Smooth muscle cell (in vitro differentiated cells): ENCODE measurements at regions not wholly inside any gene's neighbourhood (a gene's known extent, or its start where the extent isn't known, plus 50 kb on each side); places are given as distances from the start of the nearest gene placed in this dataset.

Experiments used
- DNase-seq: peaks from one replicate; lab custom pipeline; 2025; ENCODE audit not compliant: unreplicated experiment; lab: John Stamatoyannopoulos, UW
- H2AFZ ChIP-seq: fragments of 200-600 bp; sonication (generic); 2 replicates; pipeline ENCODE4 v1.6.0; 2016; ENCODE audit warnings: antibody characterized with exemption, low read depth, mild to moderate bottlenecking
- H3F3A ChIP-seq: fragments of 200-600 bp; sonication (generic); 2 replicates; pipeline ENCODE4 v1.6.0; 2017; ENCODE audit warnings: antibody characterized with exemption, low read depth
- H3K27ac ChIP-seq: fragments of 200-600 bp; sonication (generic); 2 replicates; pipeline ENCODE4 v1.5.1; 2016; ENCODE audit warnings: low read depth, mild to moderate bottlenecking
- H3K27me3 ChIP-seq: fragments of 200-600 bp; sonication (generic); 2 replicates; pipeline ENCODE4 v1.6.1; 2016; ENCODE audit warnings: low read depth, mild to moderate bottlenecking
- H3K36me3 ChIP-seq: fragments of 200-600 bp; sonication (generic); 2 replicates; pipeline ENCODE4 v1.5.1; 2016; ENCODE audit warnings: low read depth
- H3K4me1 ChIP-seq: fragments of 200-600 bp; sonication (generic); 2 replicates; pipeline ENCODE4 v1.5.1; 2016; ENCODE audit warnings: low read depth
- H3K4me2 ChIP-seq: fragments of 200-600 bp; sonication (generic); 2 replicates; pipeline ENCODE4 v1.6.0; 2016; ENCODE audit warnings: mild to moderate bottlenecking
- H3K4me3 ChIP-seq: fragments of 200-600 bp; sonication (generic); 2 replicates; pipeline ENCODE4 v1.5.1; 2016; ENCODE audit warnings: mild to moderate bottlenecking
- H3K79me2 ChIP-seq: fragments of 200-600 bp; sonication (generic); 2 replicates; pipeline ENCODE4 v1.6.0; 2016; ENCODE audit warnings: low read depth, mild to moderate bottlenecking
- H3K9ac ChIP-seq: fragments of 200-600 bp; sonication (generic); 2 replicates; pipeline ENCODE4 v1.6.0; 2016; ENCODE audit warnings: low read depth
- H3K9me3 ChIP-seq: fragments of 200-600 bp; sonication (generic); replicated peaks from 2 replicates; pipeline ENCODE4 v1.5.1; 2016; ENCODE audit warnings: low read depth
- H4K20me1 ChIP-seq: fragments of 200-600 bp; sonication (generic); 2 replicates; pipeline ENCODE4 v1.6.0; 2016; ENCODE audit warnings: low read depth
- CTCF ChIP-seq: fragments of 200-600 bp; sonication (generic); IDR thresholded peaks from 2 replicates; pipeline ENCODE4 v1.5.1; 2017; ENCODE audit warnings: borderline replicate concordance, mild to moderate bottlenecking, antibody characterized with exemption; ENCODE audit not compliant: insufficient read depth, poor library complexity, severe bottlenecking
- WGBS: methylation state at CpG from one replicate; pipeline ENCODE4 v1.1.7; 2016; ENCODE audit warnings: low lambda C conversion rate; 5-methylcytosine and 5-hydroxymethylcytosine counted together

DNA sequence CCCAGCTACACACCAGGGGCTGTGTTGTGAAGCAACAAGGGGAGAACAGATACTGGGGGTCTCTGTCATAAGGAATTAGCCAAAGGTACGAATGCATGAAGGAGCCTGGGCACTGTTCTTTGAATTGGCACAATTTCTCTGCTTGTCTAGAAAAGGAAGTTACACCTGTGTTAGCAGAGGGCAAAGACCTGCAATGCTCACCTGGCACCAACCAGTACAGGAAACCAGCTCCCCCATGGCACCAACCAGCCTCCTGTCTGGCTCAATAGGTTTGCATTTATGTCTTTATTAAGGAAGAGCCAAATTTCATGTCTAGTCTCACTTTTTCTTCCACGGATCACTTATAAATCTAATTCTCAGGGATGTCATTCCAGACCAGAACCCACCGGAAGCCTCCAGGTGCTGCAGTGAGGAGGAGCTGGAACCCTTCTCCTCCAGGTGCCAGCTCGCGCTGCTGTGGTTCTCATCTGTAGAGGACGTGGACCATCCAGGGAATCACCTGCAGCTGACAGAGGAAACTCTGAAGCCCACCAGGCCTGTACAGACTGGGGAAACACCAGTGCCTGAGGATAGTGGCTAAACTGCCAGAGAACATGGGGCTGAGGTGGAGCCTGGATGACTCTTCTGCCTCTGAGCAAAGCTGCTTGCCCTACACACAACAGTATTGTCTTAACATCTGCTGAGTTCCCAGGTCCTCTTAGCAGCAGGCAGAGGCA is 113.4 kb upstream of the TRIM2 start:
- WGBS, result 98% methylated on average over 6 of the region's 6 CpGs
- H3K79me2 ChIP-seq, result no peaks in the 10 kb centered on the region
- H3F3A ChIP-seq, result no peaks in the 10 kb centered on the region
- no peak for DNase-seq
- no peak overlapping the region for H3K27ac ChIP-seq
- H2AFZ ChIP-seq, result no peak overlapping the region
- no peaks in the 10 kb centered on the region for H3K9me3 ChIP-seq
- no peaks in the 10 kb centered on the region for H3K4me1 ChIP-seq
- no peaks in the 10 kb centered on the region for H4K20me1 ChIP-seq
- no peaks in the 10 kb centered on the region for H3K27me3 ChIP-seq
- H3K9ac ChIP-seq, result no peak overlapping the region
- no peak for TF ChIP-seq CTCF
- no peaks in the 10 kb centered on the region for H3K36me3 ChIP-seq
- H3K4me2 ChIP-seq, result no peak overlapping the region
- no peak overlapping the region for H3K4me3 ChIP-seq

DNA sequence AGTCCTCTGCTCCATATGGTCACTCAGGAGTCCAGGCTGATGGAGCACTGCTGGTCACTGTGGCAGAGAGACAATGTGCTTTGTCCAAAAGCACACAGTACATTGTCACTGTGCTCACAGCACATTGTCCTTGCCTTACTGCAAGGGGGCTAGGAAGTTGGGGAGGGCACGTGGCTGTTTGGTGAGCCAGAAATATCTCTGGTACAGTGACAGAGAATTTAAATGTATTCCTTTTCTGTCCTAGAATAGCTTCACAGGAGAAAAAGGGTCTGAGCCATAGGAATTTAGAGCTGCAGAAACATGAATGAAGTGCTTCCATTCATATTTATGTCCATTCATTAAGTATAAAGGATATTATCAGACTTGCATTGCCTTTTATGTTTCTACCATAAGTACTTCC is 110.8 kb upstream of the TRIM2 start:
- DNase-seq, result no peak
- H3K27me3 ChIP-seq, result no peaks in the 10 kb centered on the region

GRCh38 chr4:153093802-153094201 is 110.4 kb upstream of the TRIM2 start:
- no peaks in the 10 kb centered on the region for H3K4me1 ChIP-seq
- no peak overlapping the region for H2AFZ ChIP-seq
- H3K36me3 ChIP-seq, result no peaks in the 10 kb centered on the region
- no peaks in the 10 kb centered on the region for H3F3A ChIP-seq
- TF ChIP-seq CTCF, result no peak
- H3K4me3 ChIP-seq, result no peak overlapping the region
- H3K79me2 ChIP-seq, result no peaks in the 10 kb centered on the region
- H3K27me3 ChIP-seq, result no peaks in the 10 kb centered on the region
- no peak overlapping the region for H3K9ac ChIP-seq
- DNase-seq, result no peak
- no peaks in the 10 kb centered on the region for H4K20me1 ChIP-seq
- no peaks in the 10 kb centered on the region for H3K9me3 ChIP-seq
- no peak overlapping the region for H3K4me2 ChIP-seq
- H3K27ac ChIP-seq, result no peak overlapping the region
- WGBS, result 73% methylated on average over 4 of the region's 4 CpGs

More for the DNA sequence above, 110.8 kb upstream of the TRIM2 start:
- Histone ChIP-seq H3K27ac (no peak overlapping the region), H3K9me3 (no peaks in the 10 kb centered on the region), H3K79me2 (no peaks in the 10 kb centered on the region), H3K9ac (no peak overlapping the region), H3K36me3 (no peaks in the 10 kb centered on the region), H3K4me1 (no peaks in the 10 kb centered on the region), H3K4me3 (no peak overlapping the region), H2AFZ (no peak overlapping the region), H4K20me1 (no peaks in the 10 kb centered on the region), H3F3A (no peaks in the 10 kb centered on the region), H3K4me2 (no peak overlapping the region)
- TF ChIP-seq CTCF, result no peak
- 84% methylated on average over 1 of the region's 1 CpG for WGBS

GRCh38 chr4:153094435-153094834 is 109.8 kb upstream of the TRIM2 start:
- Histone ChIP-seq H3K27me3 (no peaks in the 10 kb centered on the region), H3K4me2 (no peak overlapping the region), H4K20me1 (no peaks in the 10 kb centered on the region), H3K9me3 (no peaks in the 10 kb centered on the region), H2AFZ (no peak overlapping the region), H3K4me1 (no peaks in the 10 kb centered on the region), H3K79me2 (no peaks in the 10 kb centered on the region), H3K27ac (no peak overlapping the region), H3K4me3 (no peak overlapping the region), H3K9ac (no peak overlapping the region), H3F3A (no peaks in the 10 kb centered on the region), H3K36me3 (no peaks in the 10 kb centered on the region)
- no peak for DNase-seq
- WGBS, result 89% methylated on average over 3 of the region's 3 CpGs
- TF ChIP-seq CTCF, result no peak
